GM23248 (cell line): ENCODE measurements at regions not wholly inside any gene's neighbourhood (a gene's known extent, or its start where the extent isn't known, plus 50 kb on each side); places are given as distances from the start of the nearest gene placed in this dataset.

ENCODE experiments used
- DNase-seq: peaks from one replicate; pipeline ENCODE4 v3.0.0-alpha.2; 2015
- H2AFZ ChIP-seq: fragments of 200-600 bp; sonication (generic); 2 replicates; pipeline ENCODE4 v1.6.1; 2016; ENCODE audit warnings: antibody characterized with exemption
- H3F3A ChIP-seq: fragments of 200-600 bp; sonication (generic); 2 replicates; pipeline ENCODE4 v1.6.1; 2016; ENCODE audit warnings: mild to moderate bottlenecking, antibody characterized with exemption, mixed run types; ENCODE audit not compliant: insufficient read depth
- H3K27ac ChIP-seq: fragments of 200-600 bp; sonication (generic); 2 replicates; pipeline ENCODE4 v1.5.1; 2016; ENCODE audit warnings: mild to moderate bottlenecking
- H3K27me3 ChIP-seq: fragments of 200-600 bp; sonication (generic); replicated peaks from 2 replicates; pipeline ENCODE4 v1.6.1; 2016; ENCODE audit warnings: mild to moderate bottlenecking; ENCODE audit not compliant: insufficient read depth
- H3K36me3 ChIP-seq: fragments of 200-600 bp; sonication (generic); 2 replicates; pipeline ENCODE4 v1.6.1; 2016; ENCODE audit warnings: low read depth, mild to moderate bottlenecking
- H3K4me1 ChIP-seq: fragments of 200-600 bp; sonication (generic); 2 replicates; pipeline ENCODE4 v1.6.1; 2016; ENCODE audit warnings: mild to moderate bottlenecking; ENCODE audit not compliant: insufficient read depth
- H3K4me2 ChIP-seq: fragments of 200-600 bp; sonication (generic); one replicate; pipeline ENCODE4 v1.6.1; 2016; ENCODE audit warnings: mild to moderate bottlenecking; ENCODE audit not compliant: unreplicated experiment
- H3K4me3 ChIP-seq: fragments of 200-600 bp; sonication (generic); 2 replicates; pipeline ENCODE4 v1.5.1; 2016; ENCODE audit warnings: mild to moderate bottlenecking
- H3K79me2 ChIP-seq: fragments of 200-600 bp; sonication (generic); 2 replicates; pipeline ENCODE4 v1.6.1; 2016; ENCODE audit warnings: mild to moderate bottlenecking; ENCODE audit not compliant: insufficient read depth
- H3K9ac ChIP-seq: fragments of 200-600 bp; sonication (generic); 2 replicates; pipeline ENCODE4 v1.6.1; 2016; ENCODE audit warnings: mild to moderate bottlenecking
- H3K9me2 ChIP-seq: fragments of 200-600 bp; sonication (generic); 2 replicates; pipeline ENCODE4 v1.6.1; 2016; ENCODE audit warnings: mixed run types, mild to moderate bottlenecking, moderate library complexity; ENCODE audit not compliant: insufficient read depth
- H3K9me3 ChIP-seq: fragments of 200-600 bp; sonication (generic); one replicate; pipeline ENCODE4 v1.6.1; 2017; ENCODE audit warnings: low read depth
- H4K20me1 ChIP-seq: fragments of 200-600 bp; sonication (generic); 2 replicates; pipeline ENCODE4 v1.6.0; 2016; ENCODE audit not compliant: insufficient read depth
- EZH2 ChIP-seq: fragments of 200-600 bp; sonication (generic); IDR thresholded peaks from 2 replicates; pipeline ENCODE4 v1.6.1; 2018; ENCODE audit warnings: antibody characterized with exemption, mild to moderate bottlenecking; ENCODE audit not compliant: insufficient read depth, poor library complexity, severe bottlenecking
- EZH2phosphoT487 ChIP-seq: fragments of 200-600 bp; sonication (generic); IDR thresholded peaks from 2 replicates; pipeline ENCODE4 v1.6.1; 2018; ENCODE audit warnings: antibody characterized with exemption, moderate library complexity, mild to moderate bottlenecking, low read depth; ENCODE audit not compliant: insufficient read depth
- WGBS, 2 experiments: methylation state at CpG; one replicate each; pipeline ENCODE4 v1.1.6; 2015 to 2017; ENCODE audit warnings: low lambda C conversion rate in 2 of 2, low coverage in 1 of 2; ENCODE audit errors: missing lambda C conversion rate in 2 of 2; 5-methylcytosine and 5-hydroxymethylcytosine counted together
- in situ Hi-C: fragments of 300-500 bp; cut with MboI; formaldehyde crosslinking; loops from 2 replicates; pipeline ENCODE4 v1.15.0; 2020

DNA sequence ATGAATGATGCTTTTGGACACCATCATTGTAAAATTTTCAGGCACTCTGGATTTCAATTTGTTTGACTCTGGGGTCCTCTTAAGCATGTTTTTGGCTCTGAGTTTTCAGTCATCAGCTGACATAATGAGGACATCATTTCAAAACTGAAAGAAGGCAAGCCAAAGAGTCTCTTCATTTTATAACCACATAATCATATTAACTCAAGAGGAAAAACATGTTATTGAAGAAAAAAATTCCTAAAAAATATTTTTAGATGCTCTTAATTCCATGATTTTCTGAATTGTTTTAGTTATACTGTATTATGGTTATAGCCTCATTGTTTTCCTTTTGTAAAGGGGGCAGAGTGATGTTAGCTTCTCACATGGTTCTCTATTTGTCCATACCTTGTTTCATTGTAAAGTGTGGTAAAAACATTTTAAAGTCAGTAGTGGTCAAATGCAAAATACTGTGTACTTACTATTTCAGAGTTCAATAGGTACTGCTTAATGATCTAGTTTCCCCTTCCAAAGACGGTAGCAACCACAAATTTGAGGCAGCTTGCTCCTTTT, 472.1 kb downstream of the DMRT2 start:
- no peaks in the 10 kb centered on the region for H3K4me1 ChIP-seq
- H3F3A ChIP-seq: no peaks in the 10 kb centered on the region
- H3K9me3 ChIP-seq: no peaks in the 10 kb centered on the region
- no peaks in the 10 kb centered on the region for H4K20me1 ChIP-seq
- no peaks in the 10 kb centered on the region for H3K27me3 ChIP-seq
- TF ChIP-seq EZH2 (no peak), EZH2phosphoT487 (no peak)
- H2AFZ ChIP-seq: no peak overlapping the region
- in situ Hi-C loops: no loop called here
- H3K9me2 ChIP-seq: no peaks in the 10 kb centered on the region
- H3K4me2 ChIP-seq: no peak overlapping the region
- DNase-seq: no peak
- H3K36me3 ChIP-seq: no peaks in the 10 kb centered on the region
- 0 to 3% methylated on average over 1 of the region's 1 CpG for WGBS, 2 experiments
- no peaks in the 10 kb centered on the region for H3K79me2 ChIP-seq
- no peak overlapping the region for H3K4me3 ChIP-seq
- no peak overlapping the region for H3K9ac ChIP-seq
- H3K27ac ChIP-seq: no peak overlapping the region

DNA sequence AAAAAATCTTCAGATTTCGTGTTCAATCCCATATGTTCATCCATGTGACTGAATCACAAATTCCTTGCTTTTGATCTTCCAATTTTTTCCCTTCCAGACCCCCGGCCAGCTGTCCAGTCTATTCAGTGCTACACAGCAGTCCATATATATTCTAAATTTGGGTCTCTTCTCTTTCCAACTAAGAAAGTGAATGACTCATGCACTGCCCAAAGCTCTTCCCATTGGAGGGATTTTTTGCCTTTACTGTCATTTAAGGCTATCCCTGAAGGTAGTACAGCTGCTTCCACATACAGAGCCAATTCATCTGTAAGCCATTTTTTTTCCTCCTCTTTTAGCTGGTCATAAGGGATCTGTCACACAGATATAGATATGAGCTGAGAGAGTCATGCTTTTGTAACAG, 478.3 kb downstream of the DMRT2 start:
- no peak overlapping the region for H2AFZ ChIP-seq
- H3K9me2 ChIP-seq: no peaks in the 10 kb centered on the region
- no peak overlapping the region for H3K27ac ChIP-seq
- H3K9me3 ChIP-seq: no peaks in the 10 kb centered on the region
- H4K20me1 ChIP-seq: no peaks in the 10 kb centered on the region
- H3K4me3 ChIP-seq: no peak overlapping the region
- TF ChIP-seq EZH2 (no peak), EZH2phosphoT487 (no peak)
- 31 to 32% methylated on average over 2 of the region's 2 CpGs for WGBS, 2 experiments
- H3K4me2 ChIP-seq: no peak overlapping the region
- no peaks in the 10 kb centered on the region for H3K27me3 ChIP-seq
- in situ Hi-C loops: no loop called here
- H3K4me1 ChIP-seq: no peaks in the 10 kb centered on the region
- no peak overlapping the region for H3K9ac ChIP-seq
- H3F3A ChIP-seq: no peaks in the 10 kb centered on the region
- DNase-seq: no peak
- no peaks in the 10 kb centered on the region for H3K79me2 ChIP-seq
- no peaks in the 10 kb centered on the region for H3K36me3 ChIP-seq

DNA sequence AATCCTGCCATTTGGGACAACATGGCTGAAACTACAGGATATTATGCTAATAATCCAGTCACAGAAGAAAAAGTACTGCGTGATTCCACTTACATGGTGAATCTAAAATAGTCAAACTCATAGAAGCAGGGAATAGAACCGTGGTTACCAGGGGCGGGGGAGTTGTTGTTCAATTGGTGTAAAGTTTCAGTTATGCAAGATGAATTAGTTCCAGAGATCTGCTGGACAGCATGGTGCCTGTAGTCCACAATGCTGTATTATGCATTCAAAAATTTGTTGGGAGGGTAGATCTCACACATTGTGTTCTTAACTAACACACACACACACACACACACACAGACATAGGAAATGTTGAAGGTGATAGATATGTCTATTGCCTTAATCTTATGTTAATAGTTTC, 480.5 kb downstream of the DMRT2 start:
- Histone ChIP-seq H3K27ac (no peak overlapping the region), H3K4me1 (no peaks in the 10 kb centered on the region), H3K9me2 (no peaks in the 10 kb centered on the region), H3K9ac (no peak overlapping the region), H4K20me1 (no peaks in the 10 kb centered on the region), H3K36me3 (no peaks in the 10 kb centered on the region), H3F3A (no peaks in the 10 kb centered on the region), H3K9me3 (no peaks in the 10 kb centered on the region), H2AFZ (no peak overlapping the region), H3K27me3 (no peaks in the 10 kb centered on the region), H3K79me2 (no peaks in the 10 kb centered on the region), H3K4me3 (no peak overlapping the region), H3K4me2 (no peak overlapping the region)
- in situ Hi-C loops: no loop called here
- DNase-seq: no peak
- TF ChIP-seq EZH2: no peak
- no peak for TF ChIP-seq EZH2phosphoT487
- WGBS, 2 experiments: 35 to 42% methylated on average over 3 of the region's 3 CpGs

- H3K4me1 ChIP-seq: no peaks in the 10 kb centered on the region
- WGBS, 2 experiments: 3 to 5% methylated on average over 1 of the region's 1 CpG
- H3K27me3 ChIP-seq: no peaks in the 10 kb centered on the region
- H3K4me2 ChIP-seq: no peak overlapping the region
- no peak overlapping the region for H3K9ac ChIP-seq
- no peak overlapping the region for H3K27ac ChIP-seq
- no peaks in the 10 kb centered on the region for H3K79me2 ChIP-seq
- no peak overlapping the region for H2AFZ ChIP-seq
- no peaks in the 10 kb centered on the region for H3F3A ChIP-seq
- H3K9me3 ChIP-seq: no peaks in the 10 kb centered on the region
- no peak overlapping the region for H3K4me3 ChIP-seq
- no peaks in the 10 kb centered on the region for H3K9me2 ChIP-seq
- no peaks in the 10 kb centered on the region for H3K36me3 ChIP-seq
- no peak for TF ChIP-seq EZH2
- no peak for TF ChIP-seq EZH2phosphoT487
- H4K20me1 ChIP-seq: no peaks in the 10 kb centered on the region
- in situ Hi-C loops: no loop called here
- no peak for DNase-seq
Observed at GRCh38 chr9:1531424-1531823, 481.3 kb downstream of the DMRT2 start.

DNA sequence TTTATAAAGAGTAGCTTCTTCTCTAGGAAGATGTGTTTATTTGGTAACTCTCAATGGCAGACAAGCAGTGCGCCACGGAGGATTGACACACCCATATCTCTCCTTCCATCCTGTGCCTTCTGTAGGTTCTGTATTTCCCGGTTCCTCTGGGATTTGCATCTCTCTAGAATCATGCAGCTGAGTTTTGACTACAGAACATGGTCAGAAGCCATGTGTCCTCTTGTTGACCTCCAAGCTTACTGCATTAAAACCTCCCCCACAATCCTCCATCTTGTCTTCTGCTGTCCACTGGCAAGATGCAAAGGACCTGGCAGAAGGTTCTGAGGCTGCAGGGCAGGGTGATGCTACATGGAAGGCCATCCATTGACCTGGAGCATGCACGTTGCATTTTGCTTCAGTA, 482.0 kb downstream of the DMRT2 start:
- DNase-seq: no peak
- H3K36me3 ChIP-seq: no peaks in the 10 kb centered on the region
- no peaks in the 10 kb centered on the region for H3K9me3 ChIP-seq
- H3K4me1 ChIP-seq: no peaks in the 10 kb centered on the region
- no peak overlapping the region for H2AFZ ChIP-seq
- no peak for TF ChIP-seq EZH2phosphoT487
- no peak for TF ChIP-seq EZH2
- H3K9ac ChIP-seq: no peak overlapping the region
- H3K27ac ChIP-seq: no peak overlapping the region
- H4K20me1 ChIP-seq: no peaks in the 10 kb centered on the region
- in situ Hi-C loops: no loop called here
- no peaks in the 10 kb centered on the region for H3K27me3 ChIP-seq
- 0 out of 2 replicates have a peak, but pooled peaks cover 3% of the 10 kb centered on the region for H3K9me2 ChIP-seq
- H3F3A ChIP-seq: no peaks in the 10 kb centered on the region
- no peaks in the 10 kb centered on the region for H3K79me2 ChIP-seq
- no peak overlapping the region for H3K4me2 ChIP-seq
- 29 to 41% methylated on average over 4 of the region's 4 CpGs for WGBS, 2 experiments
- no peak overlapping the region for H3K4me3 ChIP-seq
